CD4-positive, alpha-beta T cell treated with Interleukin-21 for 1 hour (primary cell): ENCODE measurements at regions not wholly inside any gene's neighbourhood (a gene's known extent, or its start where the extent isn't known, plus 50 kb on each side); places are given as distances from the start of the nearest gene placed in this dataset.
"Not testable (repeated sequence)": the region's sequence is repeated elsewhere in the genome, so short reads cannot be mapped to it uniquely, and the experiment has no call there.

Source experiments
- DNase-seq: peaks from one replicate; pipeline ENCODE4 v3.0.0-alpha.2; 2020

DNA sequence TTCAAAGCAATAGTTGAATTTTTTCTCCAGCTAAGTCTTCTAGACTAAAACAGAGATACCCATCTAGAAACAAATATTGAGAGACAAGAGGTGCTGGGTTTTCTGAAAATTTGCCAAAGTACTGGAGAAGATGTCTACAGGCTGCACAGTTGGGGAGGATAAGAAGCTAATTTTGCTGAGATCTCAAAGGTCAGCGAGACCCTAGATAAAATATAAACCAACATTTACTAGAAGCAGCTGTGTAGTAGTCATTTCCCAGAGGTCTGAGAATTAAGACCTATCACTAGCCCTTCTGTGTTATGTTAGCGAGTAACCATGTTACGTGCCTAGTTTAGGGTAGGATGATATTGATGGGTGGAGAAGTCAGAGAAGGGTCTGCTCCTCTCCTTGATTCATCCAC, 208.5 kb upstream of the TNC start:
- DNase-seq: no peak

DNA sequence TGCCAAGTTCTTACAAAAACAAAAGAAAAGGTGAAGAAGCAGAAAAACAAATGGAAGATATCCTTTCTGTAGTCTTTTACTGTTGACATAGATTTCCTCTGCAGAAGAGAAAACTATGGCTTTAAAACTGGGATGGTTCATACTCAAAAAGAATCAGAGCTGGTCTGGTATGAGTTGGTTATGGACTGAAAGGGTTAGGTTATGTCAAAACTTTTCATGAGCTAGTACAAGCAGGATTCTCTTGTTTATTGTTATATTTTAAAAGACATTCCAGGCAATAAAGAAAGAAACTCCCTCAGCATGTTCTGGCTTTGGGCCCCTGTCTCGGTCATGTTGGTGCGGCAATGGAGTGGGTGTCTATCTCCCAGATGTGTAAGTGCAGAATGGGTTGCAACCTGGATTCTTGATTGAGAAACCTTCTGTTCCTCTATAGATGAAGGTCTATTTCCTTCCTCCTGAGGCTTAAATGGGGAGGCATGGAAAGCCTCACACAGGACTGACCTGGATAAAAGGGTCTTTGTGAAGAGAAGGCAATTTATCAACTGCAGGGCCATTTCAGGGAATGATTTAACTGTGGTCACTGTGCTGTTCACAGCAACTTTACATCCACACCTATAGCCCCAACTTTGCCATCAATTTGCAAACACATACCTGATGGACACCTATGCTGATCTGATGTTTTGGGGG, 209.6 kb upstream of the TNC start:
- DNase-seq: no peak

DNA sequence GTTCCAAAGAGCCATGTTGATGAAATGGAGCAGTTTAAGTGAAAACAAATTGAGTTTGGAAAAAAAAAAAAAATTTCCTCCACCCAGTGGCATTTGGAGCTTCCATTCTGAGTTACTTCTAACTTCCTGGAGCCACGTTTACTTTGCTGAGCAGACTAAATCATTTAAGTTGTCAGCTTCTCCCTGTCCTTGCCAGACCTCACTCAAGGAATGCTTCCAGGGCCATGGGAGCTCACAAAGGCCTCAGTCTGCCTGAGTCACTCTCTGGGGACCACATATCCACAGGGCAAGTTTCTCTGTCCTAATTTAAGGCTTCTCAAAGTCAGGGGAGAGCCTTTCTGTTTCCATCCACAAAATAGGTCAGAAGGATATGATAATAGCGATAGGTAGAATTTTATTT, 210.3 kb upstream of the TNC start:
- DNase-seq: no peak

DNA sequence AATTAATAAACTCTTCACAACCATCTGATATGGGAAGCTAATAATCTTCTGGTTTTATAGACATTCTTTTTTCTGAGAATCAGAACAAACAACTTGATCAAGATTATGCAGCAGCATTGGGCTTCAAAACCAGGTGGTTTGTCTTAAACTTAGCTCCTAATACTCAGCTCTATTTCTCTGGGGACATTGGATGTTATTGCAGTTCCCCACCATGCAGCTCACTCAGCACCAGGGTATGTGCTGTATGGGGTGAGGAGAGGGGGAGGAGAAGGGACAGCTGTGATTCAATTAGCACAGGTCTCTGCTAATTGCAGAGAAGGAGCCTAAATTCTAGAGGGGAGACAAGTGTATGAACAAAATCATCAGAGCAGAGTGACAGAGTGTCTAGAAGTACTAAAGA, 210.7 kb upstream of the TNC start:
- DNase-seq: no peak

DNA sequence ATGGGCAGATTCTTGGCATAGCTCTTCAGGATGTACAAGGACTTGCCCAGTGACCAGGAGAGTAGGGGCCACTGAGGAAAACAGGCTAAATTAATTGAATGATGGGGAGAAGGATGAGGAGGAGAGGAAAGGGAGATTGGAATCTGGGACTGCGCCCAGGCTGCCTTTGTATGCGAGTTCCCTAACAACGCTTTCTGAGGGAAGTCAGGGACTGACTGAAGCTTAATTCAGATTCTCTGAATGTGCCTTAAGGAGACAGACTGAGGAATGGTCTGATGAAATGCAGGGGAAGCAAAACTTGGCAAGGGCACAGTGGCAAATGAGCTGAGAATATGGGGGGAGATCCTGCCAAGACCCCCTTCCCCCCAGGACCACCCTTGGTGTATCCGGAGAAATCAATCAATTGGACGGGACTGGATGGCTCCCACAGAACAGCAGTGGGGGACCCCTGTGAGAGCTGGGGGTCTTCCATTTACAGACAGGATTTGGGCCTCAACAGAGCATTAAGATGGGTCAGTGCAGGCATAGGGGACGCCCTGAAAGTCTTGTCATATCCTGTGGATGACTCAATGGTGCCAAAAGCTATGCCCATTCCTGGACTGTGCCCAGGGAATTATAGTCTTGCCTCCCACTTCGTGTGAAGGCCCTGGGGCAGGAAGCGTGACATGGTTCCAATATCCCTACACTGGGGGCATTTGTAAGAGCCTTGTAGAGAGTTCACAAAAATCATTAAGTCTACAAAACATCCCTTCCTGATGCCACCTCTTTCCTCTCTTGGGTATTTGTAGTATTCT, 215.5 kb upstream of the TNC start:
- DNase-seq: no peak

DNA sequence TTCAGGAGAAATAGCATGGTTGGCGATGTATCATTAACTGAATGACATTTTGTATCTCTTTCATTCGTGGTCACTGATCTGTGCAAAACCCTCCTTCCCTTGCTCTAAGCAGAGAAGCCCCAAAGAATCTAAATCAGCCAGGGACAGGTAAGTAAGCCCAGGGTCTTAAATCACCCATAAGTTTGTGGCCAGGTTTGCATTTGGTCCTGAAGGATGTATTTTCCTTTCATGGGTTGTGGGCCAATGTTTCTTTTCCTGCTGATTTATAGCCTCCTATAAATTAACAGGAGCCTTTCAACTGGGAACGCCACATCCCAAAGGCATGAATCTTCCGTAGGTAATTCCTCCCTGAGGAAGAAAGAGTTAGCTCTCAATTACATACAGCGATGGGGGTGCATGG, 217.5 kb upstream of the TNC start:
- DNase-seq: no peak

DNA sequence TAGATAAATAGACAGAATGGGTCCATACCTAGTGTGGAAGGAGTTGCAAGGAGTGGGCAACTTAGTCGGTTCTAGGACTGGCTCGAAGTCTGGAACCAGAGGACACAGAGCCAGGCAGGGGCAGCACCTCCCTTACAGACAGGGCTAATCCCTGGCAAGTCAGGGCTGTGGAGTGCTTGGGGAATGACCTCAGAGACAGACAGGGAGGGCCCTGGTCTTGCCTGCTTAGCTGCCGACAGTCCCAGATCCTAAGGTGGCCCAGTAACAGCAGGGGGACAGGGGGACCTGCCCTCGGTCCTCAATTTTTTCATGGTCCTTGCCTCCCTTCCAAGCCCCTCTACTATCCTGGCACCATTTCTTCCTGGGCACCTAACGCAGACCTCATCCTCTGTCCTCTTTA, 222.4 kb upstream of the TNC start:
- DNase-seq: no peak

DNA sequence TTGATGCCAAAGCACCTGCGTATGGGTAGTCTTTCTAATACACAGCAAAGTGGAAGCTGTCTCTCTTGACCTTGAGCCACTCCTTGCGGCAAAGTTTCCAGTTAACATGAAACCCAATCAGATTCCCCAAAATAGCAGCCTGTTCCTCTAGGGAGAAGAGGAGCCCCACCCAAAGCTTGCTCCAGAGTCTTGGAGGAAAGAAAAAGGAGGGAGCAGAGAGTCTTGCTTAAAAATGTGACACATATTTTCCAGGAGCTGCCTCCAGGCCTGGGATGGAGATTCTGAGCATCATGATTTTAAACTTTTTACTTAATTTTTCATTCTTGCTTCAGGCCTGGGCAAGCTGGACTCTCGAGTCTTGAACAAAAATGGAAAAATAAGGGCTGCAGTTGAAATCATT, 223.5 kb upstream of the TNC start:
- no peak for DNase-seq

DNA sequence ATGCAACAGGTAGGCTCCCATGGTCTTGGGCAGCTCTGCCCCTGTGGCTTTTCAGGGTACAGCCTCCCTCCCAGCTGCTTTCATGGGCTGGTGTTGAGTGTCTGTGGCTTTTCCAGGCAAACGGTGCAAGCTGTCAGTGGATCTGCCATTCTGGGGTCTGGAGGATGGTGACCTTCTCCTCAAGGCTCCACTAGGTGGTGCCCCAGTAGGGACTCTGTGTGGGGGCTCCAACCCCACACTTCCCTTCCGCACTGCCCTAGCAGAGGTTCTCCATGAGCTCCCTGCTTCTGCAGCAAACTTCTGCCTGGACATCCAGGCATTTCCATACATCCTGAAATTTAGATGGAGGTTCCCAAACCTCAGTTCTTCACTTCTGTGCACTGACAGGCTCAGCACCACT, 229.8 kb upstream of the TNC start:
- DNase-seq: not testable (repeated sequence)

DNA sequence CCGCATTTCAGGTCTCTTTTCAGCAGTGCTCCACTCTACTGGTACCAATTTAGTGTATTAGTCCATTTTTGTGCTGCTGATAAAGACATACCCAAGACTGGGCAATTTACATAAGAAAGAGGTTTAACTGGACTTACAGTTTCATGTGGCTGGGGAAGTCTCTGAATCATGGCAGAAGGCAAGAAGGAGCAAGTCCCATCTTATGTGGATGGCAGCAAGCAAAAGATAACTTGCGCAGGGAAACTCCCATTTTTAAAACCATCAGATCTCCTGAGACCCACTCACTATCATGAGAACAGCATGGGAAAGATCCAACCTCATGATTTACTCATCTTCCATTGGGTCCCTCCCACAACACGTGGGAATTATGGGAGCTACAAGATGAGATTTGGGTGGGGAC, 231.0 kb upstream of the TNC start:
- DNase-seq: not testable (repeated sequence)

DNA sequence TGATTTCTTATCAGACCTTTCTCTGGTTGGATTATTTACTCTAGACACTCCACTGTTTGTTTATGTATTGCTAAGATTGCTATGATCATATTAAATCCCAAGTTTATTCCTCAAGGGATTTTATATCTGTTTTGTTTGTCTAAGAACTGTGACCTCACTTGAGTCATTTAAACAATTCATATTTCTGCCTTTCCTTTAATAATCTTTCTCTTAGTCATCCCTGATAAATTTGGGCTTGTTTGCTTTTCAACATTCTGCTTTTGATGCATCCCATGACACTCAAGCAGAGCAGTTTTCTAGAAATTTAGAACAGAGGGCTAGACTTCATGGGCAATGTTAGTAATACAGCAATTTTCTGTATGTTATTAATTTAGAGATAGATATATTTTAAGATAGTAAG, 231.6 kb upstream of the TNC start:
- no peak for DNase-seq

DNA sequence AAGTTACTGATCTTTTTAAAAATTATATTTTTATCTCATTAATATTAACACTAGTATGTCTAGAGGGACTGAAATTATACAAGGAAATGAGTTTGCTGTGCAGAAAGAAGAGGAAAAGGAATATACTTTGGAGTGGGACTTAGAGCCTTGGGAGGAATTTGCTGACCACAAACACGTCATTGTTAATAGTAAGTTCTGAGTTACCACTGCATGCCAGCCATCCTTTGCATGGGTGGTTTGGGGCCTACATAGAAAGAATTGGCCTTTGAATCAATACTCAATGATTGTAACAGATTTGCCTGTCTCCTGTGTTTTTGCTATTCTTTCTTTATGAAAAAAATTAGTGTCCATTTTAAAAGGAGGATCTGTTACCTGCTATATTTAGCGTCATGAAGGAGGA, 232.6 kb upstream of the TNC start:
- no peak for DNase-seq

DNA sequence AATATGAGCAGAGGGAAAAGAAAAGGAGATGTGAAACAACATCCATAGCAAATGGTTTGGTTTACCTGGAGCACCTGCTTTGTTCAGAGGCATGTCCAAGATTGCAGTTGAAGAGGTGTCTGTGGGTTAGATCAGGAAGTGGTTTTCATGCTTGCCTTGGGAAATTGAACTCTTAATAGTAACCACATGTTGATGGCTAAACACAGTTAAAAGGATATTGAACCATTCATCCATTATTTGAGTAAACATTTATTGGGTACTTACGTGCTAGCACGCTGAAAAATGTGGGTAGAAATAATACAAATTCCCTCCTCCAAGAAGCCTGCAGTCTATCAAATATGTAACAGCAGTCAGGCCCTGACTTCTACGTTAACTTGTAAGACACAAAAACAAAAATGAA, 235.7 kb upstream of the TNC start:
- no peak for DNase-seq

DNA sequence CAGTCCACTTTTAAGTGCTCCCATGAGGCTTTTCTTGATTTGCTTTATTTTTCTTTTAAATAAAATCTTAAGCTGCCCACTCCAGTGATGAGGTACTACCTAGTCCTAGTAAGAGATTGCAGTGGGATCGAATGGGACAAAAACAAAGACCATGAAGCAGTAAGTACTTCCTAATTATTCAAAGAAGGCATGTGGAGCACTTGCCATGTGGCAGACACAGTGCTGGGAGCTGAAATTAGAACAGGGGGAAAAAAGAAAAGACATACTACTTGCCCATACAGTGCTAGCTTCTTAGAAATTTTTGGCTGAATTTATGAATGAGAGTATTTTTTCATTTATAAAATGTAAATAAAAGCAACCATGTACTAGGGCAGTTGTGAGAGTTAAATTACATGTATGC, 239.9 kb upstream of the TNC start:
- DNase-seq: no peak

DNA sequence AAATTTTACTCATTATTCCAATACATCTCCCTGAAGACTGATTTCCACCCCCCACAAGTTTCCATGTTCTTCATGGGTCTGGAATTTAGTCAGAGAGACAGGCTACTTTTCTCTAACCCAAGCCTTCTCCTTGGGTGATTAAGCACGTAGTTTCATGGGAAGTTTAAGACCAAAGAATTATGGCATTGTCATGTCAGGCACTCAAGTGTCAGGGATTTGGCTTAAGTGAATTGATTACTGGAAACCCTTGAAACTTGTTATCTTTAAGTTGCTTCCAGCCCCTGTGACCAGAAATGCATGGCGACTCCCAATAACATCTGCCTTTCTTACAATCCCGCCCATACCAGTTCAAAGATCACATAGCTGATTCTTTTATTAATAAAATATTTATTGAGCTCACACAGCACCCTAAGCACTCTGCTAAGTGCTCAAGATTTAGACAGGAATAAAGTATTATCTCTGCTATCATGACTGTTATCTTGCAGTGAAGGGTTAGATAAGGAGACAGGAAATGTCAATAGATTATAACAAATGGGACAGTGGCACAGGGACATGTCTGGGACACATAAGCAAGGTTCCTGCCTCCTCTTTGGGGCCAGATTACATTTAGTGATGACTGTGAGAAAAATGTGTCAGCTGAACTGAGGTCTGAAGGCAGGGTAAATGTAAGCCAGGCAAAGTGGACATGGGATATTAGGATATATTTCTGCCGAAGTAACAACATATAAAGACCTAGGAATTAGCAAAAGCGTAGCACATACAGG, 241.2 kb upstream of the TNC start:
- no peak for DNase-seq

DNA sequence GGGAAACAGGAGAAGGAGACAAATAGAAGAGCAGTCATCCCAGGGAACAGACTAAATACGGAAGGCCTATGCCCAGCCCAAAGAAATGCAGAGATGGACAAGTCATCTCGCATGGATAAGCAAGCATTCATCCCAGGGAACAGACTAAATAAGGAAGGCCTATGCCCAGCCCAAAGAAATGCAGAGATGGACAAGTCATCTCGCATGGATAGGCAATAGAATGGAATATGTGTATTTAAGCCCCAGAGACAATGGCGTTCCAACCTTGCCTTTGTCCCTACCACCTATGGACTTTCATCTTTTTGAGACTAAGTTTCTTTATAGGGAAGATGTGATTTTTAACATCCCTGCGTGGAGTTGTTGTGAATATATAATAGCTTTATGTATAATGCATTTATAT, 242.2 kb upstream of the TNC start:
- DNase-seq: no peak

DNA sequence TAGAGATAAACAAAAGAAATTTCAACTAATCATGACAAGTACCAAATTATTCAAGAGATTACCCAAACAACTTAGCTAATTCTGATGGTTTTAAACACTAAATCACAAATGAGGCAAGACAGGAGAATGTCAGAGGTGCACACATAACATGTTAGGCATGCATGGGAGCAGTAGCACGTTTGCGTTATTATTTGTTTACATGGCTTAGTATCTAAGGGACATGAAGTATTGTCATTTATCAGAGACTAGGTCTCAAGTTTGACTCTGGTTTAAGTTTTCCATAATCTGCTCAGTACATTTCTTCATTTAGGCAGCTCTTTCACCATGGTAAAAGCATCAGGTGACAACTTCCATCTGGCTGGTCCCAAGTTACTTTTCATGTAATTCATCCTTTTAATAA, 244.1 kb upstream of the TNC start:
- DNase-seq: no peak

DNA sequence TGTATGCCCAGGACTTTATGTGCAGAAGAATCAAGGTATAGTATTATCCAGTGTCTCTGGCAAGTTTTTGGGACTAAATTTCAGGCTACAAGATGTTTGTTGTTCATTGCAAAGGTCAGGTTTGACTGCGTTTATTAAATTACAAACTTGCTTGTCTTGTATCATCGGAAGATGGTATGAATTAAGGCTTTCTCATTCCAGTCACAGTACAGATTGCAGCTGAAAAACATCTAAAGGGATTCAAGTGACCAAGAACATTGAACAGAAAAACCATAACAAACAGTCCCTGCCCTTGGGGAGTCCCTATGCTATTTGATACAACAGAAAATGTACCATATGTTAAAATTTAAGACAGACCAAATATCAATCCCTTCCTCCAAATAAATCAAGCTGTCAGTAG, 244.7 kb upstream of the TNC start:
- no peak for DNase-seq

DNA sequence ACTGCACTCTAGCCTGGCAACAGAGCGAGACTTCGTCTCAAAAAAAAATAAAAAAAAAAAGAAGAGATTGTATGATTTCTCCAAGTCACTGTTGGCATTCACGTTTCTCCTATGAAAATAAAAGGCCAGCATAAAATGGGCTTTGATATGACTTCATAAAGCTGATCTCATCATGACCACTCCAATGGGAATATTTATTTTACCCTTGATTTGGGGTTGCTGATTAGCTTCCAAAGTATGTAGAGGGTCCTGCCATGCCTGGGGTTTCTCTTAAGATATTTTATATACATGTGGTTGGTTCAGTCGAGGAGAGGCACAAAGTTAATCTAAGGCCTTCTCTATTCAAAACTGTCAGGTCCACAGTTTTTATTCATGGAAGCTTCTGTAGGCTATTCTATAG, 247.0 kb upstream of the TNC start:
- no peak for DNase-seq

DNA sequence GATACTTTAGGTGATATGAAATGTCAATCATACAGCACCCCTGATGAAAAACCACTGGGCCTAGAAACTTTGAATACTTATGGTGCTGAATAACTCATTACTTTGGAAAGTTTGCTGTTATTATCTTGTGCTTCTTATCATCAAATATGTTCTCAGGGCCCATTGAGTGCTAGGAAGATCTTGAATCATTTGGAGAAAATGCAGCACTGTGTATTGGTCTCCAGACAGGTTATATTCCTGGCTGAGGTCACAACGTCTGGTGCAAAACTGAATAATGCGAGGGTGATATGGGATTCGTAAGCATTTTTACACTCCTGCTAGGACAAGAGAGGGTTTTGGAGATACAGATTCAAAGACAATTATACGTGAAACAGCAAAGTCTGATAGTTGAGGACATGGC, 249.4 kb upstream of the TNC start:
- DNase-seq: no peak

DNA sequence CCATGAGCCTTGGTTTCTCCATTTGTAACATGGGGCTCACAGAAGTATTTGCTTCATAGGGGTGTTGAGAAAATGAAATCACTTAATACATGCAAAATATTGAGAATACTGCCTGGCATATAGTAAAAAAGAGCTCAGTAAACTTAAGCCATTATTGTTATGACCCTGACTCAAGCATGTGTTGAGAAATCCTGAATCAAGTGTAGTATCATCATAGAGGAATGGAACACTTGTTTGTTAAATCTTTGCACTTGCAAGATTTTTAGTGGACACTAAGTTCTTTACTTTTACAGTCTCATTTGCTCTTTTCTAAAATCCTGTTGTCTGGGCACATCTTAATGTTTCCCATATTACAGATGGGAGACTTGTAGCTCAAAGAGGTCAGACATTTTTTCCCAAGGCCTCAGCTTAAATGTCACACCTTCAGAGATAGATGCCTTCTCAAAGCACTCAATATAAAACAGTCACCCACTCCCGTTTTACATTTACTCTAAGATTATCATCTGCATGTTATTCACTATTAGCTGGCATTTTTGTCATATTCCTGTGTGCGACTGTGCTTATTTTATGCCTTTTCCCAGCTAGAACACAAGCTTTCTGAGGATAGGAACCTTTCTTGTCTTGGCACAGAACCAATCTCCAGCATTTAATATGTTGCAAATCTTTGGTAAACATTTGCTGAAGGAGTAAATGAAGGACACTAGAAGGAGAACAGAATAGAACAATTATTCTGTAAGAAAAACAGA, 250.0 kb upstream of the TNC start:
- no peak for DNase-seq

DNA sequence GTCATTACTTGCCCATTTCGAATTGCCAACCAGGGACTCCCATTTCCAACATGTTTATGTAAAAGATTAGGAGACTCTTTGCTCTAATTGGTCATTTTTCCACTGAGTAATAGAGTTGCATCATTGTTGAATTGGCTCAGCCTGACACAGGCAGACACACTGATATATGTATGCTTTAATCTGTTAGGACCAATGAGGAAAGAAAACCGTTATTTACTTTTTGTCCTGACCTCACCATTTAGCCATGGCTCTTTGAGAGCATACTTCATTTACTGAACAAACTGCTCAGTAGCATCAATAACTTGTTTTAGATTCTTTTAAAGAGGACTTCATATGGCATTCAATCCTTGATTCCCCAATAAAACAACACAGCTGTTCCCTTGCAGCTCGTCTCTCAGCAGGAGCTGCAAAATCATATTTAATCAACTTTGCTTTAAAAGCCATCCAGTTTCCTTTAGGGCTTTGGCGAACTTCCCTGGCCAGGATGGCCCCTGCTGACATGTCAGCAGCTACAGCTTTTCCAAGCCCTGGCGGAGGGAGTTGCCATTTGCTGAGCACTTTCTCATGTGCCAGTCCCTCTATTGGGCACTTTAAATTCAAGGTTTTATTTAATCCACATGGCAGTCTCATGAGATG, 251.5 kb upstream of the TNC start:
- DNase-seq: no peak
